Naive thymus-derived CD8-positive, alpha-beta T cell (primary cell): ENCODE measurements at regions not wholly inside any gene's neighbourhood (a gene's known extent, or its start where the extent isn't known, plus 50 kb on each side); places are given as distances from the start of the nearest gene placed in this dataset.
"Not testable (repeated sequence)": the region's sequence is repeated elsewhere in the genome, so short reads cannot be mapped to it uniquely, and the experiment has no call there.

Source experiments
- ATAC-seq, 2 donors: fragments of 150-1000 bp; cut with Tn5 transposase in 1 of 2; sonication (Bioruptor Pico), chemical (Tn5 transposase) in 1 of 2; 1 replicate in 1 of 2; 2 replicates in 1 of 2; pipeline ENCODE4 v1.10.0; 2021; ENCODE audit warnings: mild to moderate bottlenecking in 2 of 2, moderate library complexity in 2 of 2
- POLR2A ChIA-PET: fragments of 350-600 bp; sonication (Branson Sonifier 250); formaldehyde crosslinking; loops from one replicate; lab custom pipeline; 2021; ENCODE audit warnings: antibody characterized with exemption; lab: Charles Lee
- DNase-seq, 10 donors: peaks; one replicate each; pipeline versions ENCODE4 v3.0.0 to v3.0.0-alpha.2; 2020 to 2022
- H3K27ac Mint-ChIP-seq, 10 donors: one replicate each; pipeline ENCODE4 v1.8.0; 2020 to 2022; ENCODE audit warnings: mild to moderate bottlenecking in 10 of 10, mixed read lengths in 10 of 10, moderate library complexity in 4 of 10, inconsistent platforms in 1 of 10
- H3K27me3 Mint-ChIP-seq, 5 donors: one replicate each; pipeline ENCODE4 v1.8.0; 2021 to 2022; ENCODE audit warnings: mixed read lengths in 5 of 5
- H3K36me3 Mint-ChIP-seq, 3 donors: one replicate each; pipeline ENCODE4 v1.8.0; 2020 to 2022; ENCODE audit warnings: mixed read lengths in 3 of 3, mild to moderate bottlenecking in 2 of 3, inconsistent platforms in 1 of 3
- H3K4me1 Mint-ChIP-seq, 4 donors: one replicate each; pipeline ENCODE4 v1.8.0; 2021 to 2022; ENCODE audit warnings: mixed read lengths in 4 of 4
- H3K4me3 Mint-ChIP-seq, 10 donors: one replicate each; pipeline ENCODE4 v1.8.0; 2020 to 2022; ENCODE audit warnings: mild to moderate bottlenecking in 10 of 10, mixed read lengths in 10 of 10, moderate library complexity in 6 of 10, inconsistent platforms in 1 of 10
- H3K9me3 Mint-ChIP-seq, 9 donors: one replicate each; pipeline ENCODE4 v1.8.0; 2020 to 2022; ENCODE audit warnings: mixed read lengths in 9 of 9, mild to moderate bottlenecking in 3 of 9, inconsistent platforms in 1 of 9, moderate library complexity in 1 of 9

- Mint-ChIP-seq H3K27me3 (no peaks in the 10 kb centered on the region), H3K27ac (no peak overlapping the region), H3K9me3 (no peaks in the 10 kb centered on the region), H3K36me3 (peaks cover 0 to 50% (median 11%) of the 10 kb centered on the region in 3 donors), H3K4me3 (no peak overlapping the region), H3K4me1 (peaks cover 4 to 12% (median 6%) of the 10 kb centered on the region in 4 donors)
- ATAC-seq (no peak), DNase-seq (no peak)
- POLR2A ChIA-PET = no interaction called here
These were observed 78.9 kb upstream of the ZCCHC13 start for GRCh38 chrX:74225111-74225510.

- no peak overlapping the region for H3K4me3 Mint-ChIP-seq
- H3K9me3 Mint-ChIP-seq = no peaks in the 10 kb centered on the region
- ATAC-seq = no peak
- no peak for DNase-seq
- H3K27ac Mint-ChIP-seq = no peak overlapping the region
- POLR2A ChIA-PET = no interaction called here
- H3K4me1 Mint-ChIP-seq = peaks cover 6 to 13% (median 9%) of the 10 kb centered on the region in 4 donors
- no peaks in the 10 kb centered on the region for H3K27me3 Mint-ChIP-seq
- H3K36me3 Mint-ChIP-seq = peaks cover 8 to 48% (median 23%) of the 10 kb centered on the region in 3 donors
These were observed 83.7 kb upstream of the ZCCHC13 start for GRCh38 chrX:74220277-74220676.

- Mint-ChIP-seq H3K36me3 (peaks cover 8 to 47% (median 35%) of the 10 kb centered on the region in 3 donors), H3K4me1 (peaks cover 6 to 13% (median 9%) of the 10 kb centered on the region in 4 donors), H3K4me3 (no peak overlapping the region), H3K9me3 (no peaks in the 10 kb centered on the region), H3K27ac (no peak overlapping the region), H3K27me3 (no peaks in the 10 kb centered on the region)
- DNase-seq (no peak), ATAC-seq (no peak)
- POLR2A ChIA-PET = no interaction called here
These were observed 85.1 kb upstream of the ZCCHC13 start for GRCh38 chrX:74218895-74219294.

- peaks cover 0 to under 1% (median 0%) of the 10 kb centered on the region in 9 donors for H3K9me3 Mint-ChIP-seq
- no peak for ATAC-seq
- no peak for DNase-seq
- peaks cover 8 to 43% (median 43%) of the 10 kb centered on the region in 3 donors for H3K36me3 Mint-ChIP-seq
- POLR2A ChIA-PET = no interaction called here
- H3K27ac Mint-ChIP-seq = no peak overlapping the region
- H3K4me1 Mint-ChIP-seq = peaks cover 3 to 11% (median 7%) of the 10 kb centered on the region in 4 donors
- no peak overlapping the region for H3K4me3 Mint-ChIP-seq
- no peaks in the 10 kb centered on the region for H3K27me3 Mint-ChIP-seq
These were observed 87.6 kb upstream of the ZCCHC13 start for GRCh38 chrX:74216421-74216820.

- DNase-seq (no peak), ATAC-seq (no peak)
- H3K27ac Mint-ChIP-seq = no peak overlapping the region
- POLR2A ChIA-PET = no interaction called here
- peaks cover 0 to 1% (median under 1%) of the 10 kb centered on the region in 4 donors for H3K4me1 Mint-ChIP-seq
- H3K27me3 Mint-ChIP-seq = no peaks in the 10 kb centered on the region
- no peak overlapping the region for H3K4me3 Mint-ChIP-seq
- H3K36me3 Mint-ChIP-seq = peaks cover under 1 to 51% (median 30%) of the 10 kb centered on the region in 3 donors
- H3K9me3 Mint-ChIP-seq = peaks cover 0 to 2% (median 0%) of the 10 kb centered on the region in 9 donors
These were observed 92.1 kb upstream of the ZCCHC13 start for GRCh38 chrX:74211911-74212310.

GRCh38 chrX:74207539-74207938 is 96.4 kb upstream of the ZCCHC13 start:
- ATAC-seq = no peak
- Mint-ChIP-seq H3K27ac (peak overlapping the region in 1 of 10 donors; percentile 76), H3K36me3 (peaks cover 7 to 36% (median 16%) of the 10 kb centered on the region in 3 donors), H3K4me3 (no peak overlapping the region), H3K27me3 (no peaks in the 10 kb centered on the region), H3K9me3 (peaks cover 0 to 5% (median 0%) of the 10 kb centered on the region in 9 donors), H3K4me1 (no peaks in the 10 kb centered on the region)
- POLR2A ChIA-PET = no interaction called here
- DNase-seq = no peak

GRCh38 chrX:74195605-74196004 is 108.4 kb upstream of the ZCCHC13 start:
- no peak overlapping the region for H3K4me3 Mint-ChIP-seq
- no peak for DNase-seq
- no peak overlapping the region for H3K27ac Mint-ChIP-seq
- no peak for ATAC-seq
- H3K36me3 Mint-ChIP-seq = peaks cover 0 to 2% (median 0%) of the 10 kb centered on the region in 3 donors
- H3K4me1 Mint-ChIP-seq = no peaks in the 10 kb centered on the region
- POLR2A ChIA-PET = no interaction called here
- peaks cover 0 to 50% (median 10%) of the 10 kb centered on the region in 9 donors for H3K9me3 Mint-ChIP-seq
- H3K27me3 Mint-ChIP-seq = no peaks in the 10 kb centered on the region

- ATAC-seq (no peak), DNase-seq (no peak)
- H3K4me3 Mint-ChIP-seq = no peak overlapping the region
- H3K36me3 Mint-ChIP-seq = peaks cover 0 to 2% (median 0%) of the 10 kb centered on the region in 3 donors
- no peak overlapping the region for H3K27ac Mint-ChIP-seq
- POLR2A ChIA-PET = no interaction called here
- H3K27me3 Mint-ChIP-seq = no peaks in the 10 kb centered on the region
- no peaks in the 10 kb centered on the region for H3K4me1 Mint-ChIP-seq
- H3K9me3 Mint-ChIP-seq = peaks cover 0 to 52% (median 10%) of the 10 kb centered on the region in 9 donors
These were observed 108.9 kb upstream of the ZCCHC13 start for GRCh38 chrX:74195120-74195519.

- Mint-ChIP-seq H3K27ac (no peak overlapping the region), H3K4me1 (no peaks in the 10 kb centered on the region), H3K27me3 (no peaks in the 10 kb centered on the region), H3K36me3 (peaks cover 0 to 1% (median 0%) of the 10 kb centered on the region in 3 donors), H3K9me3 (peaks cover 0 to 15% (median 4%) of the 10 kb centered on the region in 9 donors), H3K4me3 (no peak overlapping the region)
- POLR2A ChIA-PET = no interaction called here
- DNase-seq (no peak), ATAC-seq (no peak)
These were observed 116.8 kb upstream of the ZCCHC13 start for GRCh38 chrX:74187211-74187610.

- DNase-seq, ATAC-seq, H3K27me3 Mint-ChIP-seq, H3K27ac Mint-ChIP-seq, H3K4me3 Mint-ChIP-seq, H3K36me3 Mint-ChIP-seq, H3K9me3 Mint-ChIP-seq, POLR2A ChIA-PET, H3K4me1 Mint-ChIP-seq: not testable (repeated sequence)
These were observed 120.9 kb upstream of the ZCCHC13 start for GRCh38 chrX:74183047-74183446.

GRCh38 chrX:74181976-74182375 is 122.0 kb upstream of the ZCCHC13 start:
- H3K27me3 Mint-ChIP-seq, POLR2A ChIA-PET, H3K27ac Mint-ChIP-seq, H3K4me1 Mint-ChIP-seq, H3K9me3 Mint-ChIP-seq, H3K4me3 Mint-ChIP-seq, DNase-seq, ATAC-seq, H3K36me3 Mint-ChIP-seq: not testable (repeated sequence)

- no peak for ATAC-seq
- H3K4me3 Mint-ChIP-seq = no peak overlapping the region
- peaks cover 0 to under 1% (median 0%) of the 10 kb centered on the region in 3 donors for H3K36me3 Mint-ChIP-seq
- POLR2A ChIA-PET = no interaction called here
- no peak overlapping the region for H3K27ac Mint-ChIP-seq
- H3K9me3 Mint-ChIP-seq = peaks cover 0 to under 1% (median 0%) of the 10 kb centered on the region in 9 donors
- no peaks in the 10 kb centered on the region for H3K4me1 Mint-ChIP-seq
- no peaks in the 10 kb centered on the region for H3K27me3 Mint-ChIP-seq
- DNase-seq = no peak
These were observed 123.3 kb upstream of the ZCCHC13 start for GRCh38 chrX:74180716-74181115.

- H3K27me3 Mint-ChIP-seq = no peaks in the 10 kb centered on the region
- peaks cover 0 to 6% (median 0%) of the 10 kb centered on the region in 3 donors for H3K36me3 Mint-ChIP-seq
- DNase-seq (no peak), ATAC-seq (no peak)
- POLR2A ChIA-PET = no interaction called here
- H3K27ac Mint-ChIP-seq = no peak overlapping the region
- H3K4me1 Mint-ChIP-seq = no peaks in the 10 kb centered on the region
- H3K4me3 Mint-ChIP-seq = no peak overlapping the region
- H3K9me3 Mint-ChIP-seq = peaks cover 0 to 8% (median 0%) of the 10 kb centered on the region in 9 donors
These were observed 124.0 kb upstream of the ZCCHC13 start for GRCh38 chrX:74179990-74180389.

GRCh38 chrX:74179499-74179898 is 124.5 kb upstream of the ZCCHC13 start:
- DNase-seq (no peak), ATAC-seq (no peak)
- H3K9me3 Mint-ChIP-seq = peaks cover 0 to 12% (median 2%) of the 10 kb centered on the region in 9 donors
- POLR2A ChIA-PET = no interaction called here
- peaks cover 0 to 7% (median 2%) of the 10 kb centered on the region in 3 donors for H3K36me3 Mint-ChIP-seq
- H3K27ac Mint-ChIP-seq = no peak overlapping the region
- no peaks in the 10 kb centered on the region for H3K4me1 Mint-ChIP-seq
- no peaks in the 10 kb centered on the region for H3K27me3 Mint-ChIP-seq
- no peak overlapping the region for H3K4me3 Mint-ChIP-seq
